GM19463 (cell line): ENCODE measurements at regions not wholly inside any gene's neighbourhood (a gene's known extent, or its start where the extent isn't known, plus 50 kb on each side); places are given as distances from the start of the nearest gene placed in this dataset.

Source experiments
- ATAC-seq: cut with Tn5 transposase; IDR thresholded peaks from one replicate; pipeline ENCODE4 v1.9.1; 2021; ENCODE audit warnings: mild to moderate bottlenecking, moderate library complexity; ENCODE audit not compliant: unreplicated experiment

- no peak for ATAC-seq
Observed at GRCh38 chr18:65415098-65415497, 335.7 kb upstream of the CDH7 start.

GRCh38 chr18:65414501-65414900 is 336.3 kb upstream of the CDH7 start:
- ATAC-seq = no peak

- no peak for ATAC-seq
Observed at GRCh38 chr18:65411061-65411460, 339.8 kb upstream of the CDH7 start.

- no peak for ATAC-seq
Observed at GRCh38 chr18:65409261-65409660, 341.6 kb upstream of the CDH7 start.

- ATAC-seq = no peak
Observed at GRCh38 chr18:65403534-65403933, 347.3 kb upstream of the CDH7 start.

- no peak for ATAC-seq
Observed at GRCh38 chr18:65399091-65399490, 351.7 kb upstream of the CDH7 start.

GRCh38 chr18:65398347-65399075 is 352.3 kb upstream of the CDH7 start:
- ATAC-seq = no peak

GRCh38 chr18:65380986-65381385 is 369.8 kb upstream of the CDH7 start:
- ATAC-seq = no peak

- no peak for ATAC-seq
Observed at GRCh38 chr18:65380571-65380970, 370.2 kb upstream of the CDH7 start.

- no peak for ATAC-seq
Observed at GRCh38 chr18:65372904-65373303, 377.9 kb upstream of the CDH7 start.

- ATAC-seq = no peak
Observed at GRCh38 chr18:65365245-65365980, 385.4 kb upstream of the CDH7 start.

- ATAC-seq = no peak
Observed at GRCh38 chr18:65363911-65364632, 386.7 kb upstream of the CDH7 start.

- ATAC-seq = no peak
Observed at GRCh38 chr18:65363011-65363410, 387.8 kb upstream of the CDH7 start.

- no peak for ATAC-seq
Observed at GRCh38 chr18:65359479-65359878, 391.3 kb upstream of the CDH7 start.

GRCh38 chr18:65358306-65358705 is 392.5 kb upstream of the CDH7 start:
- ATAC-seq = no peak

- ATAC-seq = no peak
Observed at GRCh38 chr18:65352186-65352585, 398.6 kb upstream of the CDH7 start.

- no peak for ATAC-seq
Observed at GRCh38 chr18:65349635-65350034, 401.2 kb upstream of the CDH7 start.

GRCh38 chr18:65347446-65347845 is 403.4 kb upstream of the CDH7 start:
- ATAC-seq = no peak

- no peak for ATAC-seq
Observed at GRCh38 chr18:65346086-65346485, 404.7 kb upstream of the CDH7 start.

- ATAC-seq = no peak
Observed at GRCh38 chr18:65343571-65343970, 407.2 kb upstream of the CDH7 start.

- no peak for ATAC-seq
Observed at GRCh38 chr18:65336411-65336810, 414.4 kb upstream of the CDH7 start.

- no peak for ATAC-seq
Observed at GRCh38 chr18:65329010-65329409, 421.8 kb upstream of the CDH7 start.
